Omental fat pad (tissue), 3 donors: ENCODE measurements at regions not wholly inside any gene's neighbourhood (a gene's known extent, or its start where the extent isn't known, plus 50 kb on each side); places are given as distances from the start of the nearest gene placed in this dataset.
A peak's percentile ranks its signal among the peaks of the same experiment; 100 is the strongest.

Experiments
- ATAC-seq: fragments of 150-250 bp; one replicate; pipeline ENCODE4 v1.9.1; 2016; ENCODE audit warnings: mild to moderate bottlenecking, moderate library complexity; ENCODE audit not compliant: low FRiP score
- DNase-seq: peaks from one replicate; pipeline ENCODE4 v3.0.0-alpha.2; 2019; ENCODE audit warnings: low spot score
- TF ChIP-seq, protein P1 (sequence below), 3 donors: fragments of 450-650 bp; IDR thresholded peaks; one replicate each; pipeline ENCODE4 v1.5.1; 2016 to 2017; ENCODE audit warnings: antibody characterized with exemption in 3 of 3, mild to moderate bottlenecking in 3 of 3, moderate library complexity in 2 of 3

DNA sequence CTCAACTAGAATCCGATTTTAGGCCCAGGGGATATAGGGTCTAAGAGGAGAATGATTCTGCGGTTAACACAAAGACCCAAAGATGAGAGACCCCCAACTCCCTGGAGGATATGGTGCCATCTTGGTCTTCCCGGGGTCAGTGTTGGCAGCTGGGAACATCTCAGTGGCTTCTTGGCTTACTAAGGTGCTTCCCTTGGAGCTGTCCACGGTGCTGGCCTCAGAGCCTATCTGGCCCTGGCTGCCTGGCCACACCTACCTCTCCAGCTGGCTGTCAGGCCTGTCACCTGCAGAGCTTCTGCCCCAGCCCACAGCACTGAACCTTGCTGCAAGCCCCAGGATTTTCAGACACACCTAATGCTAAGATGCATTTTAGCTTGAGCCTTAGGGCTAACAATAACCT is 70.7 kb upstream of the THY1 start:
- ATAC-seq = no peak
- TF ChIP-seq, protein P1, sequence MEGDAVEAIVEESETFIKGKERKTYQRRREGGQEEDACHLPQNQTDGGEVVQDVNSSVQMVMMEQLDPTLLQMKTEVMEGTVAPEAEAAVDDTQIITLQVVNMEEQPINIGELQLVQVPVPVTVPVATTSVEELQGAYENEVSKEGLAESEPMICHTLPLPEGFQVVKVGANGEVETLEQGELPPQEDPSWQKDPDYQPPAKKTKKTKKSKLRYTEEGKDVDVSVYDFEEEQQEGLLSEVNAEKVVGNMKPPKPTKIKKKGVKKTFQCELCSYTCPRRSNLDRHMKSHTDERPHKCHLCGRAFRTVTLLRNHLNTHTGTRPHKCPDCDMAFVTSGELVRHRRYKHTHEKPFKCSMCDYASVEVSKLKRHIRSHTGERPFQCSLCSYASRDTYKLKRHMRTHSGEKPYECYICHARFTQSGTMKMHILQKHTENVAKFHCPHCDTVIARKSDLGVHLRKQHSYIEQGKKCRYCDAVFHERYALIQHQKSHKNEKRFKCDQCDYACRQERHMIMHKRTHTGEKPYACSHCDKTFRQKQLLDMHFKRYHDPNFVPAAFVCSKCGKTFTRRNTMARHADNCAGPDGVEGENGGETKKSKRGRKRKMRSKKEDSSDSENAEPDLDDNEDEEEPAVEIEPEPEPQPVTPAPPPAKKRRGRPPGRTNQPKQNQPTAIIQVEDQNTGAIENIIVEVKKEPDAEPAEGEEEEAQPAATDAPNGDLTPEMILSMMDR (IDR thresholded peaks at IDR 0.05) = no peak
- no peak for DNase-seq

DNA sequence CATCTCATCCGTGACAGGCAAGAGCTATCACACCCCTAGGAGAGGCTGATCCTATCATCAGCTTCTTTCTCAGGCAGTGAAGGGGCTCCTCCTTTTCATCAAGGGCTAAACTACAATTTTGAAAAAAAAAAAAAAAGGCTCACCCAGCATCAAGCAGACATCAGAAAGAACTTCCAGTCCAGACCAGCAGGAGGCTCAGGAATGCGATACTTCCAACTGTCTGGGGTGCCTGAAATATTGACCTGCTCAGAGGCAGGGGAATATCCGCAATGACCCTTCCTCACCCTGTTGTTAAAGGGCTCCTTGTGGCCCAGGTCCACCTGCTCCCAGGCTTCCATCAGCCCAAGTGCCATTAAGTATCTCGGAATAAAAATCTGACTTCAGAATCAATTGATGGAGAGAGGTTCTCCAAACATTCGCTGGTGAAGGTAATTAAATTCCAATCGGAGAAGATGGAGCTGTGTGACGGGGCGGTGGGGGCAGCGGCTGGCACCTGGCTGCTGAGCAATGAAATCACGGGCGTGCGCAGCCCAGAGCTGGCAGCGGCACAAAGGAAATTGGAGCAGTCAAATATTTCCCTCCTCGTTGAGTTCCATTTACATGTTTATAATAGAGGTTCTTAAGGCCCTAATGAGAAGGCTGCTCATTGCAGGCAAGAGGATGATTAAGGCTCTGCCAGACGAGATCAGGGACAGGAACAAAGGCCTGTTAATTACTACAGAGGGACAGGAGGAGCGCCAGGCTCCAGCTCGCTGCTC is 69.0 kb upstream of the THY1 start:
- DNase-seq (no peak), ATAC-seq (no peak)
- TF ChIP-seq, protein P1 (IDR thresholded peaks at IDR 0.05) = no peak

DNA sequence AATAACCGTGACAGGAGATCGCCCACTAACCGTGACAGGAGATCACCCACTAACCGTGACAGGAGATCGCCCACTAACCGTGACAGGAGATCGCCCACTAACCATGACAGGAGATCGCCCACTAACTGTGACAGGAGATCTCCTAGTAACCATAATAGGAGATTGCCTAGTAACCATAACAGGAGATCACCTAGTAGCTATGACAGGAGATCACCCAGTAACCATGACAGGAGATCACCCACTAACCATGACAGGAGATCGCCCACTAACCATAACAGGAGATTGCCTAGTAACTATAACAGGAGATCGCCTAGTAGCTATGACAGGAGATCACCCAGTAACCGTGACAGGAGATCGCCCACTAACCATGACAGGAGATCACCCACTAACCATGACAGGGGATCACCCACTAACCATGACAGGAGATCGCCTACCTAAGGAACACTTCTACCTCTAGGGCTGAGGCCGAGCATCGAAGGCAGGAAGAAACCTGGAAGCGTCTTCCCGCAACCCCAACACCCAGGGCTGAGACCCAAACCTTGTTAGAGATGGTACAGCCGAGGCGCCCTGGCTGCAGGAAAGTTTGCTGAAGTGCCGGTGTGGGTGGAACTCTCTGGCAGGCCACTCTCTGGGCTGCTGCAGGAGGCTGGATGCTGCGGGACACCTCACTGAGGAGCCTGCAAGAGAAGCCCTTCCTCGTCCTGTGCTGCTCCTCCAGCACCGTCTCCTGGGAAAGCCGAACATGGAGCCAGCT is 67.5 kb upstream of the THY1 start:
- ATAC-seq (no peak), DNase-seq (no peak)
- TF ChIP-seq, protein P1 (IDR thresholded peaks at IDR 0.05) = no peak

DNA sequence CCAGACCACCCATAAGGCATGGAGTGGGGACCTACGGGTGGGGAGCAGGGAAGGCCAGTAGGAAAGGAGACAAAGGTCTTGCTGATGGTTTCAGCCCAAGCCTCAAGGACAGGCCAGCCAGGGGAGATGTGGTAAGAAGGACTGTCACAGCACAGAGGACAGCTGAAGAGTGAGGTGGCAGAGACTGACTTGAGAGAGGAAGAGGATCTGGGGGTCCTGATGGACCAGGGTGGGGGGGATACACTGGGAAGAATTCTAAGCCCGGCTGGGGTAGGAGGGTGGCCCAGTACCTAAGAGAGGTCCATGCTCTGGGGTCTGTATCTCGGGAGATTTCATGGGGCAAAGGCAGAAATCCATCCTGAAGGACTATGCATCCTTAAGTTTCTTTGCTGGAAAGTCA is 66.1 kb upstream of the THY1 start:
- TF ChIP-seq, protein P1 (IDR thresholded peaks at IDR 0.05) = no peak
- DNase-seq (no peak), ATAC-seq (no peak)

DNA sequence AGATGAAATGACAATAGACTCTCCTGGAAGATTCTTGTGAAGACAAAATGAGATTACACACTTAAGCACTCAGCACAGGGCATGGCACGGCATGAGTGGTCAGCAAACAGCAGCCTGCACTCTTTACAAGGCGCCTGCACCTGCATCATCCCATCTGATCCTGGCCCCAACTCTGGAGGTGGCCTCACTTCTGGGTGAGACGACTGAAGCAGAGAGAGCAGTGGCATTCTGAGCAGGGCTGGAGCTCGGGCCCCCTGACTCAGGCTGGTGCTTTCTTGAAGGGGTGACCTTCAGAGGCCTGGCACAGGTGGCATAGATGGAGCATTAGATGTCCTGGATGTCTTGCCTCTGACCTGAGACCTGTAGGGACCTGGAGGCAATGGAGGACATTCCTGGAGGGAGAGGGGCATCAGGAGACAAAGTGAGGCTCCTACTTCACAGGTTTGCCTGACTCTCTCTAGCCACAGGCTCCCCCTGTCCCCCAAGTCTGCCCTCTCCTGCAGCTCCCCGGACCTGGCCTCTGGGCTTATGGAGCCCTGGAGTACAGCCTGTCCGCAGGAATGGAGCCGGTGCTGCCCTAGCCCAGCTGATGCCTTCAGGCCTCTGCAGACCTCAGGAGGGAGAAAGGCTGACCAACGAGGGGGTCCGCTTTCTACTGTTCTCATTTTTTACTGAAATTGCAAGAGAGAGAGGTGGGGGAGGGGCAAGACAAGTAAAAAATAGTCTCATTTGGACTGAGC is 65.5 kb upstream of the THY1 start:
- TF ChIP-seq, protein P1 (IDR thresholded peaks at IDR 0.05) = no peak
- peak; percentile 10 for DNase-seq
- no peak for ATAC-seq

DNA sequence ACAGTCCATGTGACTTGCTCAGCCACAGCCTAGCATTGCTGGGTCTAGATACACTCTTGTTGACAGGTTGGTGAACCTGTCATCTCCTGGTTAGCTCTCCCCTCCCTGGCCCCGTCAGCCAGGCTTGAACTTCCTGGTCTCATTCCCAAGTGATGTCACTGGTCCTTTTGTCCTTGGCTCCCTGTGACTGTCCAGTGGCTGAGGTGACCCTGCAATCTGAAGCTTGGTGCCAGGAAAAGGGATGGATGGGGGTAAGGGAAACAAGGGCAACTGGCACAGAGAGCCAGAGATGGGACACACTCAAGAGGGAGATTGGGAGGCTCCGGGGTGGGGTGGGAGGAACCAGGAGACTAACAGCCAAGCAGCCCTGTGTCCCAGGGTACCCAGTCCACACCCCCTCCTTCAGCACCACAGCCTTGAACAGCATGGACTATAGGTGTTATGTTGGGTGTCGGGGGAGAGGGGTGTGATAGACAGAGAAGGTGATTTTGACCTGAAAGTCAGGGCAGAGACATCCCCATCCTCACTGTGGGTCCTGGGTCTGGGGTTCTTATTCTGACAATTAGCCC is 63.8 kb upstream of the THY1 start:
- TF ChIP-seq, protein P1 (IDR thresholded peaks at IDR 0.05) = no peak
- ATAC-seq (no peak), DNase-seq (peak; percentile 15)
